Esophagus muscularis mucosa (tissue), 4 donors: ENCODE measurements at regions not wholly inside any gene's neighbourhood (a gene's known extent, or its start where the extent isn't known, plus 50 kb on each side); places are given as distances from the start of the nearest gene placed in this dataset.

Source experiments
- DNase-seq: peaks from one replicate; pipeline ENCODE4 v3.0.0-alpha.2; 2017; ENCODE audit errors: extremely low spot score
- H3K27ac ChIP-seq, 4 donors: fragments of 200-600 bp; sonication (generic); replicated peaks in 1 of 4; 1 replicate in 3 of 4; 2 replicates in 1 of 4; pipeline ENCODE4 v1.5.1; 2016 to 2019; ENCODE audit warnings: mild to moderate bottlenecking in 1 of 4
- H3K27me3 ChIP-seq, 4 donors: fragments of 200-600 bp; sonication (generic); one replicate each; pipeline versions ENCODE4 v1.5.1 to v1.6.0; 2016 to 2019
- H3K36me3 ChIP-seq, 4 donors: fragments of 200-600 bp; sonication (generic); one replicate each; pipeline ENCODE4 v1.5.1; 2016 to 2019
- H3K4me1 ChIP-seq, 4 donors: fragments of 200-600 bp; sonication (generic); one replicate each; pipeline ENCODE4 v1.5.1; 2016 to 2019
- H3K4me3 ChIP-seq, 4 donors: fragments of 200-600 bp; sonication (generic); 1 replicate in 2 of 4; 2 replicates in 2 of 4; pipeline ENCODE4 v1.5.1; 2016 to 2019; ENCODE audit warnings: mild to moderate bottlenecking in 4 of 4, moderate library complexity in 1 of 4
- H3K9me3 ChIP-seq, 4 donors: fragments of 200-600 bp; sonication (generic); 1 replicate in 3 of 4; 2 replicates in 1 of 4; pipeline ENCODE4 v1.5.1; 2016 to 2019
- CTCF ChIP-seq, 3 experiments: fragments of 200-600 bp in 2 of 3; fragments of 450-650 bp in 1 of 3; sonication (generic) in 2 of 3; IDR thresholded peaks; one replicate each; pipeline ENCODE4 v1.5.1; 2017 to 2019; ENCODE audit warnings: antibody characterized with exemption in 3 of 3, mild to moderate bottlenecking in 2 of 3, moderate library complexity in 1 of 3
- EP300 ChIP-seq: sonication (generic); formaldehyde crosslinking; IDR thresholded peaks from one replicate; pipeline ENCODE4 v1.6.1; 2017; ENCODE audit warnings: antibody characterized with exemption
- POLR2A ChIP-seq: fragments of 450-650 bp; IDR thresholded peaks from one replicate; pipeline ENCODE4 v1.6.1; 2017; ENCODE audit warnings: antibody characterized with exemption, moderate library complexity, mild to moderate bottlenecking, low read depth
- POLR2AphosphoS5 ChIP-seq, 2 donors: sonication (generic); formaldehyde crosslinking; IDR thresholded peaks; one replicate each; pipeline ENCODE4 v1.6.1; 2017; ENCODE audit warnings: antibody characterized with exemption in 2 of 2
- WGBS: methylation state at CpG from one replicate; pipeline ENCODE4 v1.1.5; 2018; 5-methylcytosine and 5-hydroxymethylcytosine counted together
- intact Hi-C: fragments of 100-400 bp; cut with DNase I; formaldehyde crosslinking; loops from one replicate; pipeline ENCODE4 v1.15.1; 2023

GRCh38 chr22:26985931-26986782 lies 328.8 kb downstream of the MIAT start:
- intact Hi-C loops, result loop anchor here (10.0 kb wide), 1 partner anchor 109 kb away; no protein-coding TSS in a partner anchor
- H3K27ac ChIP-seq, result no peak overlapping the region
- no peaks in the 10 kb centered on the region for H3K36me3 ChIP-seq
- H3K4me3 ChIP-seq, result no peak overlapping the region
- DNase-seq, result no peak
- 43% methylated on average over 8 of the region's 11 CpGs for WGBS
- H3K27me3 ChIP-seq, result no peaks in the 10 kb centered on the region
- TF ChIP-seq EP300 (no peak), POLR2AphosphoS5 (IDR thresholded peaks at IDR 0.05) (no peak), CTCF (IDR thresholded peaks at IDR 0.05) (no peak), POLR2A (no peak)
- no peaks in the 10 kb centered on the region for H3K9me3 ChIP-seq
- peaks cover 4 to 20% (median 17%) of the 10 kb centered on the region in 4 donors for H3K4me1 ChIP-seq

GRCh38 chr22:26986884-26987283 lies 329.5 kb downstream of the MIAT start:
- H3K9me3 ChIP-seq, result no peaks in the 10 kb centered on the region
- TF ChIP-seq CTCF (IDR thresholded peaks at IDR 0.05), result no peak
- TF ChIP-seq POLR2AphosphoS5 (IDR thresholded peaks at IDR 0.05), result no peak
- intact Hi-C loops, result loop anchor here (10.0 kb wide), 1 partner anchor 108 kb away; no protein-coding TSS in a partner anchor

GRCh38 chr22:26990503-26991189 lies 333.3 kb downstream of the MIAT start:
- DNase-seq, result no peak
- H3K27ac ChIP-seq, result no peak overlapping the region
- H3K4me1 ChIP-seq, result peaks cover 4 to 20% (median 8%) of the 10 kb centered on the region in 4 donors
- no peaks in the 10 kb centered on the region for H3K9me3 ChIP-seq
- intact Hi-C loops, result no loop called here
- H3K27me3 ChIP-seq, result no peaks in the 10 kb centered on the region
- TF ChIP-seq EP300 (no peak), POLR2AphosphoS5 (IDR thresholded peaks at IDR 0.05) (no peak), CTCF (IDR thresholded peaks at IDR 0.05) (no peak), POLR2A (no peak)
- 88% methylated on average over 7 of the region's 7 CpGs for WGBS
- H3K4me3 ChIP-seq, result no peak overlapping the region
- H3K36me3 ChIP-seq, result no peaks in the 10 kb centered on the region

More at GRCh38 chr22:26986884-26987283, 329.5 kb downstream of the MIAT start:
- peaks cover 4 to 12% (median 9%) of the 10 kb centered on the region in 4 donors for H3K4me1 ChIP-seq
- H3K4me3 ChIP-seq, result no peak overlapping the region
- H3K27ac ChIP-seq, result no peak overlapping the region
- no peaks in the 10 kb centered on the region for H3K27me3 ChIP-seq
- 46% methylated on average over 3 of the region's 3 CpGs for WGBS
- no peak for DNase-seq
- no peaks in the 10 kb centered on the region for H3K36me3 ChIP-seq

- H3K27me3 ChIP-seq, result no peaks in the 10 kb centered on the region
- no peak overlapping the region for H3K27ac ChIP-seq
- H3K36me3 ChIP-seq, result no peaks in the 10 kb centered on the region
- TF ChIP-seq POLR2A (no peak), EP300 (no peak), POLR2AphosphoS5 (IDR thresholded peaks at IDR 0.05) (no peak), CTCF (IDR thresholded peaks at IDR 0.05) (no peak)
- no peak overlapping the region for H3K4me3 ChIP-seq
- 68% methylated on average over 2 of the region's 2 CpGs for WGBS
- H3K9me3 ChIP-seq, result no peaks in the 10 kb centered on the region
- peaks cover 0 to 13% (median 11%) of the 10 kb centered on the region in 4 donors for H3K4me1 ChIP-seq
- DNase-seq, result no peak
- intact Hi-C loops, result no loop called here
Observed at GRCh38 chr22:26992556-26992955, 335.2 kb downstream of the MIAT start.
